IMR-90 (cell line): ENCODE measurements at regions not wholly inside any gene's neighbourhood (a gene's known extent, or its start where the extent isn't known, plus 50 kb on each side); places are given as distances from the start of the nearest gene placed in this dataset.

ENCODE experiments used
- CTCF ChIP-seq: conservative IDR thresholded peaks from 2 replicates; pipeline ENCODE4 v1.5.1; 2012; ENCODE audit warnings: mild to moderate bottlenecking, low read depth, low read length, improper control_type of control experiment
- FOS ChIP-seq: fragments of 150-350 bp; IDR thresholded peaks from 2 replicates; pipeline ENCODE4 v1.6.1; 2016; ENCODE audit warnings: low read depth, low read length
- MAZ ChIP-seq: IDR thresholded peaks from 2 replicates; pipeline ENCODE4 v1.6.1; 2012; ENCODE audit warnings: low read depth, mild to moderate bottlenecking, low read length, improper control_type of control experiment, moderate library complexity, borderline replicate concordance

- no peak for TF ChIP-seq FOS
- no peak for TF ChIP-seq MAZ
- no peak for TF ChIP-seq CTCF
These were observed 121.2 kb upstream of the RFLNA start for GRCh38 chr12:124173692-124174091.
